ENCODE measurements at regions not wholly inside any gene's neighbourhood (a gene's known extent, or its start where the extent isn't known, plus 50 kb on each side); places are given as distances from the start of the nearest gene placed in this dataset.

DNA sequence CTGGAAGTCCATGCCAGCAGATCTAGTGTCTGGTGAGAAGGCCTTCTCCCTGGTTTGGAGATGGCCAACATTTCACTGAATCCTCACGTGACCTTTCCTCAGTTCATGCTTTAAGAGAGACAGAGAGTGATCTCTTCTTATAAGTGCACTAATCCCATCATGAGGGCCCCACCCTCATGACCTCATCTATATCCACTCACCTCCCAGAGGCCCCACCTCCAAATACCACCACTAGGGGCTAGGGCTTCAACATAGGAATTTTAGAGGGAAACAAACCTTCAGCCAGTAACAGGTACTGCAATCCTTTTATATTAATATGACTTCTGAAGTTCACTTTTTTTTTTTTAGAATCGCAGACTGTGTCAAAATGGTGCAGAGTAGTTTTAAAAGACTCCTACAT is 496.9 kb upstream of the ADAMTS16 start:
- DNase-seq (ENCODE audit: low read depth) = no peak
- TF ChIP-seq, protein P1, sequence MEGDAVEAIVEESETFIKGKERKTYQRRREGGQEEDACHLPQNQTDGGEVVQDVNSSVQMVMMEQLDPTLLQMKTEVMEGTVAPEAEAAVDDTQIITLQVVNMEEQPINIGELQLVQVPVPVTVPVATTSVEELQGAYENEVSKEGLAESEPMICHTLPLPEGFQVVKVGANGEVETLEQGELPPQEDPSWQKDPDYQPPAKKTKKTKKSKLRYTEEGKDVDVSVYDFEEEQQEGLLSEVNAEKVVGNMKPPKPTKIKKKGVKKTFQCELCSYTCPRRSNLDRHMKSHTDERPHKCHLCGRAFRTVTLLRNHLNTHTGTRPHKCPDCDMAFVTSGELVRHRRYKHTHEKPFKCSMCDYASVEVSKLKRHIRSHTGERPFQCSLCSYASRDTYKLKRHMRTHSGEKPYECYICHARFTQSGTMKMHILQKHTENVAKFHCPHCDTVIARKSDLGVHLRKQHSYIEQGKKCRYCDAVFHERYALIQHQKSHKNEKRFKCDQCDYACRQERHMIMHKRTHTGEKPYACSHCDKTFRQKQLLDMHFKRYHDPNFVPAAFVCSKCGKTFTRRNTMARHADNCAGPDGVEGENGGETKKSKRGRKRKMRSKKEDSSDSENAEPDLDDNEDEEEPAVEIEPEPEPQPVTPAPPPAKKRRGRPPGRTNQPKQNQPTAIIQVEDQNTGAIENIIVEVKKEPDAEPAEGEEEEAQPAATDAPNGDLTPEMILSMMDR (conservative IDR thresholded peaks at IDR 0.05; ENCODE audit: low read length) = no peak

DNA sequence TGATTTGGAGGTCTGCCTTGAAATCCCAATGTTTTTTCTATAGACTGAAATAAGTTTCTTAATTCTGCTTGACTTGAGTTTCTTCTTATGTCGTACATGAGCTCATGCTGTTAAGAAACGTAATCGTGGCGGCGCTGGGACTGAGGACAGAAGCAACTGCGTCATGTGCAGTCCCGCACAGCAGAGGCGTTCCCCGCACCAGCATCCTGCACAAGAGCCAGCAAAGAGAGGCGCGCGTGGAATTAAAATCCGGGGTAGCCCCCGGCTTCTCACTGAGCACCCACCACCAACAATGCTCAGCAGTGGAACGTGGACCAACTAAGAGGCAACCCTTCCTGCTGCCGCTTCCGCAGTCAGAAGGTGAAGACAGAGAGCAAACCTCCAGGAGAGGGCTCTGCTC is 496.2 kb upstream of the ADAMTS16 start:
- TF ChIP-seq, protein P1 (conservative IDR thresholded peaks at IDR 0.05; ENCODE audit: low read length) = no peak
- no peak for DNase-seq (ENCODE audit: low read depth)
- H3K4me3 ChIP-seq (ENCODE audit: low read length) = no peak overlapping the region

More for the DNA sequence above, 496.9 kb upstream of the ADAMTS16 start:
- no peak overlapping the region for H3K4me3 ChIP-seq (ENCODE audit: low read length)

DNA sequence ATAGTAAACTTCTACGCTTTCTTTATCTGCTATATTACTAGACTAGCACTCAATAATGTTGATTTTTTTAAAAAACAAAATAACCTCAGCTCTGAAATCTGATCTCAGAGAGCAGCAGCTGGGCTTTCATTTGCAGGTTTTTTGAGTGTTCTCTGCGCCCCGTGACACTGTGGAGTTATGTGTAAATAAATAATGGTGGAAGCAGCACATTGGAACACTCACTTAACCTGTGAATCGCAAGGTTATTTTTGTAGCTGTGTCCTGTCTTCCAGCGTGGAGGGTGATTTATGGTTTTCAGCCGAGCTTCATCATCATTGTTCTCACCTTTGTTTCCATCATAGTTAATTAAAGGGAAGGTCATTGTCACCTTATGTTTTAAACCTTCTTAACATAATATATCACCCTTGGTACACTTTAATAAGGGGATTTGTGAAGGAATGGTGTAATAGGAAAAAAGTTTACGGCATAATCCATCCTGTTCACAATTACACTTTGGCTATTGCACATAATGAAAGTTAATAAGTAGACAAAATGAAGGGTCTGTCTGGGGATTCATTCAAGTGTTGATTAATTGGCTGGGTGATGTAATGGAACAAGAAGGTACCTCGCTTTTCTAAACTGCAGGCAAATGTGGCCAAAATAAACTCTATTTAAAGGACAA is 493.3 kb upstream of the ADAMTS16 start:
- H3K4me3 ChIP-seq (ENCODE audit: low read length) = no peak overlapping the region
- TF ChIP-seq, protein P1 (conservative IDR thresholded peaks at IDR 0.05; ENCODE audit: low read length) = no peak
- DNase-seq (ENCODE audit: low read depth) = no peak

DNA sequence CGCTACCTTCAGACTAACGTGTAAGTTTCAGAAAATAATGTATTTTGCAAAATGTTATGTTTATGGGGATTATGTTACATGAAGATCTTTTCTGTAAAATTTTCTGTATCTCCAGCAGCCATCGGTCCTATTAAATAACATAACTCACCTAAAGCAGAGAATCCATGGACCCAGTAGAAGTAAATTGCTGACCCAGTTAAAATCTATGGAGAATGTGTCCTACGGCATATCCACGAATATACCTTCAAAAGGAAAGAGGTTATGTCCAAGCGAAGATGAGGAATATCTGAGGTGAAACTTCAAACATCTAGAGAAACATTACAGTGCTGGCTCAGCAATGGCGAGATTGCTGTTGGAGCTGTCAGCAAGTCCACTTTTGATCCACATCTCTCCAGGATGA is 492.2 kb upstream of the ADAMTS16 start:
- no peak for DNase-seq (ENCODE audit: low read depth)
- H3K4me3 ChIP-seq (ENCODE audit: low read length) = no peak overlapping the region
- TF ChIP-seq, protein P1 (conservative IDR thresholded peaks at IDR 0.05; ENCODE audit: low read length) = no peak

DNA sequence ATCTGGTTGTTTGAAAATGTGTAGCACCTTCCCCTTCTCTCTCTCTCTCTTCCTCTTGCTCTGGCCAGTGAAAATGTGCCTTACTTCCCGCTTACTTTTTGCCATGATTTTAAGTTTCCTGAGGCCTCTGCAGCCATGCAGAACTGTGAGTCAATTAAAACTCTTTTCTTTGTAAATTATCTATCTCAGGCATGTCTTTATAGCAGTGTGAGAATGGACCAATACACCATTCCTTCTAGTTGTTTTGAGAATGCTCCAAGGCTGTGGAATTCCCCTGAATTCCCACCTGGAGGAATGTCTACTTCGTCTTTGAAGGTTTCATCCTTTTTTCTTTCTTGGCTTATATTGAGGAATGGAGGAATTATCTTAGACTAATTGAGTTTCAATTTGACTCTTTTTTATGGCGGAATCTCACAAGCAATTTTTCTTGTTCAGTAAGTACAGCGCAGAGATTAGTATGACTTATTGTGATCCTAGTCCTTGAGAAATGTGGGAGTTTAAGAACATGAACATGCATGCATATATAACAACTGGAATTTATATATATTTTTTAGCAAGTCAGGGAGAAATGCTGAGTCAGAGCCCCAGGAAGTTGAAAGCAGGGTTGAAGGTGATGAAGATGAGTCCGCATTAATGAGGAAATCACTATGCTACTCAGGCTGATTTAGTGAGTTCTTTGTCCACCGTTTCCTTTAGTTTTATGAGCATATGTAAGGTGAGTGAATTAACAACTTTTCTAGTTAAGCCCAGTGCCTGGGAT is 488.1 kb upstream of the ADAMTS16 start:
- TF ChIP-seq, protein P1 (conservative IDR thresholded peaks at IDR 0.05; ENCODE audit: low read length) = no peak
- no peak overlapping the region for H3K4me3 ChIP-seq (ENCODE audit: low read length)
- DNase-seq (ENCODE audit: low read depth) = no peak

DNA sequence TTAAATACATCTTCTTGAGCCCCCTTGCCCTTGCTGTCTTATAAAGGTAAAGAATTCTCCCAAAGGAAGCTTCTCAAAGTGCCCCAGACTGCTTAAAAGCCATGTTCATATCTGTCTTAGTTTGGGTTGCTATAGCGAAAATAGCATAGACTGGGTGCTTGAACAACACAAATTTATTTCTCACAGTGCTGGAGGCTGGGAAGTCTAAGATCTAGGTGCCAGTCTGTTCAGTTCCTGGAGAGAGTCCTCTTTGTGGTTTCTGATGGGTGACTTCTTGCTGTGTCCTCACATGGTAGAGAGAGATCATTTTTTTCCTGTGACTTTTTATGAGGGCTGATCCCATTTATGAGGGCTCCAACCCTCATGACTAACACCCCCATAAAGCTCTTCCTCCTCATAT is 486.7 kb upstream of the ADAMTS16 start:
- no peak for DNase-seq (ENCODE audit: low read depth)
- TF ChIP-seq, protein P1 (conservative IDR thresholded peaks at IDR 0.05; ENCODE audit: low read length) = no peak
- no peak overlapping the region for H3K4me3 ChIP-seq (ENCODE audit: low read length)

DNA sequence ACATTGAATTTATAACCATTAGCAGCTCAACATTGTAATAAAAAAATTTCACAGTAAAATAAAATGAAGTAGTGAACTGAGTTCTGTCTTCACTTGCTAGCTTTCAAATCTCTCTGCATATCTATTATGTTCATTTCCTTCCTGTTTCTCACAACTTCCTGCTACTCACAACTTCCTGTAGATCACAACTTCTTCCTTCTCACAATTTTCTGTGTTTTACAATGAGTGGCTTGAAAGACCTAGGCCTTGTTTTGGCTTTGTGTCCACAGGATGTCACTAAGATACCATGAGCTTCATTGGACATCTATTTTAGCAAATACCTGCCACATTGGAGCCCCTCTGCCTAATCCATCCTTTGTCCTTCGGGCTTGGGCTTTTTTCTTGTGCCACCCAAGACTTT is 480.3 kb upstream of the ADAMTS16 start:
- TF ChIP-seq, protein P1 (conservative IDR thresholded peaks at IDR 0.05; ENCODE audit: low read length) = no peak
- DNase-seq (ENCODE audit: low read depth) = no peak
- no peak overlapping the region for H3K4me3 ChIP-seq (ENCODE audit: low read length)

All from AG10803 (cell line).